ENCODE measurements at regions not wholly inside any gene's neighbourhood (a gene's known extent, or its start where the extent isn't known, plus 50 kb on each side); places are given as distances from the start of the nearest gene placed in this dataset.

- intact Hi-C loops (cut with micrococcal nuclease) = no loop called here
- no peak overlapping the region for H2BK20ac ChIP-seq (ENCODE audit: low read depth, low read length)
- TF ChIP-seq BHLHE40 (IDR thresholded peaks at IDR 0.05; ENCODE audit: low read depth, low read length) (no peak), CHD1 (IDR thresholded peaks at IDR 0.05; ENCODE audit: low read depth, low read length) (no peak), MXI1 (IDR thresholded peaks at IDR 0.05; ENCODE audit: borderline replicate concordance, low read depth, low read length) (no peak), MAFK (IDR thresholded peaks at IDR 0.05; ENCODE audit: low read depth, low read length) (no peak), RCOR1 (IDR thresholded peaks at IDR 0.05; ENCODE audit: insufficient replicate concordance, low read length) (no peak), CTCF (conservative IDR thresholded peaks at IDR 0.05; ENCODE audit: low read depth, low read length) (no peak), RAD21 (IDR thresholded peaks at IDR 0.05; ENCODE audit: low read length) (no peak), POLR2A (IDR thresholded peaks at IDR 0.05; ENCODE audit: low read depth, low read length) (no peak), NFE2L2 (IDR thresholded peaks at IDR 0.05; ENCODE audit: low read depth, low read length) (no peak), FOS (IDR thresholded peaks at IDR 0.05; ENCODE audit: low read depth, low read length) (no peak), MAZ (IDR thresholded peaks at IDR 0.05; ENCODE audit: borderline replicate concordance, low read depth, low read length) (no peak)
- TF ChIP-seq, protein P1, sequence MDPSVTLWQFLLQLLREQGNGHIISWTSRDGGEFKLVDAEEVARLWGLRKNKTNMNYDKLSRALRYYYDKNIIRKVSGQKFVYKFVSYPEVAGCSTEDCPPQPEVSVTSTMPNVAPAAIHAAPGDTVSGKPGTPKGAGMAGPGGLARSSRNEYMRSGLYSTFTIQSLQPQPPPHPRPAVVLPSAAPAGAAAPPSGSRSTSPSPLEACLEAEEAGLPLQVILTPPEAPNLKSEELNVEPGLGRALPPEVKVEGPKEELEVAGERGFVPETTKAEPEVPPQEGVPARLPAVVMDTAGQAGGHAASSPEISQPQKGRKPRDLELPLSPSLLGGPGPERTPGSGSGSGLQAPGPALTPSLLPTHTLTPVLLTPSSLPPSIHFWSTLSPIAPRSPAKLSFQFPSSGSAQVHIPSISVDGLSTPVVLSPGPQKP (IDR thresholded peaks at IDR 0.05; ENCODE audit: borderline replicate concordance, low read depth, low read length) = no peak
- H2AFZ ChIP-seq (replicated peaks; ENCODE audit: low read length, poor library complexity) = no peak overlapping the region
- H3K14ac ChIP-seq (replicated peaks; ENCODE audit: low read depth, low read length) = no peak overlapping the region
- H4K91ac ChIP-seq (ENCODE audit: insufficient read depth, low read depth, low read length) = no peak overlapping the region
- H3K56ac ChIP-seq (ENCODE audit: extremely low read depth, insufficient read depth, low read length) = no peak overlapping the region
- no peak overlapping the region for H4K5ac ChIP-seq (ENCODE audit: low read depth, low read length)
- H3K27ac ChIP-seq (ENCODE audit: insufficient read depth, low read length) = no peak overlapping the region
- H3K79me1 ChIP-seq (ENCODE audit: low read depth in 1 of 2, low read length in 2 of 2) = no peaks in the 10 kb centered on the region
- no peaks in the 10 kb centered on the region for H3K36me3 ChIP-seq (ENCODE audit: control insufficient read depth, insufficient read depth, low read length)
- H2BK120ac ChIP-seq (ENCODE audit: low read depth, low read length) = no peak overlapping the region
- H3K27me3 ChIP-seq (ENCODE audit: control insufficient read depth, insufficient read depth, low read length) = no peaks in the 10 kb centered on the region
- WGBS, 2 experiments (ENCODE audit: extremely low coverage in 2 of 2, insufficient read length in 1 of 2) = no CpG with 5 or more reads among the region's 3 CpGs
- H3K4me2 ChIP-seq (ENCODE audit: low read depth, low read length) = no peak overlapping the region
- no peak for DNase-seq
- no peak overlapping the region for H3K4me3 ChIP-seq (ENCODE audit: insufficient read depth, low read depth, low read length)
- no peak overlapping the region for H2BK15ac ChIP-seq (ENCODE audit: low read depth, low read length)
- ChIA-PET POLR2A (ENCODE audit: unreplicated experiment) (no interaction called here), CTCF (no interaction called here)
- H4K20me1 ChIP-seq (ENCODE audit: insufficient read depth, low read length) = no peaks in the 10 kb centered on the region
- H3K9ac ChIP-seq (ENCODE audit: low read depth, low read length) = no peak overlapping the region
- H3K9me3 ChIP-seq (ENCODE audit: control insufficient read depth, insufficient read depth, low read length) = no peaks in the 10 kb centered on the region
- H3K4ac ChIP-seq (ENCODE audit: low read depth, low read length) = no peak overlapping the region
- no peak overlapping the region for H3K18ac ChIP-seq (ENCODE audit: low read depth, low read length)
- H3K23ac ChIP-seq (ENCODE audit: low read depth, low read length) = no peak overlapping the region
- H4K8ac ChIP-seq (ENCODE audit: low read depth in 2 of 2, low read length in 2 of 2) = no peak overlapping the region
- H2AK9ac ChIP-seq (replicated peaks; ENCODE audit: low read depth, low read length, poor library complexity) = no peak overlapping the region
- ATAC-seq (ENCODE audit: low read depth) = no peak
- BruUV-seq (replicated peaks) = no TSS peak
- no peaks in the 10 kb centered on the region for H3K9me1 ChIP-seq (ENCODE audit: insufficient read depth, low read length)
- H2BK5ac ChIP-seq (ENCODE audit: low read depth, low read length, poor library complexity, severe bottlenecking) = no peak overlapping the region
- peaks cover 3% of the 10 kb centered on the region for H3K4me1 ChIP-seq (ENCODE audit: control insufficient read depth, insufficient read depth, low read length)
- in situ Hi-C loops (cut with MboI; ENCODE audit: low sequenced_read_pairs) = no loop called here
- no peak overlapping the region for H2AK5ac ChIP-seq (ENCODE audit: low read depth, low read length)
- dilution Hi-C loops (cut with HindIII; ENCODE audit: low sequenced_read_pairs, unreplicated experiment) = no loop called here
These were observed 158.2 kb upstream of the ABI3BP start for GRCh38 chr3:101151286-101151913.

Measured in IMR-90 (cell line).